ENCODE measurements at regions not wholly inside any gene's neighbourhood (a gene's known extent, or its start where the extent isn't known, plus 50 kb on each side); places are given as distances from the start of the nearest gene placed in this dataset.

DNA sequence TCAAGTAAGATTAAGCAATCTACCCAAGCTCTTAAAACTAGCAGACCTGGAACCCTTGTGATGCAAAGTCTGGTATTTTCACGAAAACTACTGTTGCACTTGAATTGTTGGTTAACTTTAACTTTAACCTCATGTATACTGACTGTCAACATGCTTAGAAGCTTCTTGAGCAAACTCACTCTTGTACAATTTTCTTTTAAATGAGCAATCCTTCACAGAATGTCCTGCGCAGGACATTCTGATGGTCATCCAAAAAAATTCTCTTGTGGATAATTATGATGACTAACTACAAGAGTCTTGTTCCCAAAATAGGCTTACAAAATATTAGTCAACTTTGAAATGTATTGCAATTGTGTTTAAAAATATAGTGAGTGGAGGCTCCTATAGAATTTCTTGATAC lies 54.0 kb upstream of the PDE3A start (continued):
- TF ChIP-seq, protein P1, sequence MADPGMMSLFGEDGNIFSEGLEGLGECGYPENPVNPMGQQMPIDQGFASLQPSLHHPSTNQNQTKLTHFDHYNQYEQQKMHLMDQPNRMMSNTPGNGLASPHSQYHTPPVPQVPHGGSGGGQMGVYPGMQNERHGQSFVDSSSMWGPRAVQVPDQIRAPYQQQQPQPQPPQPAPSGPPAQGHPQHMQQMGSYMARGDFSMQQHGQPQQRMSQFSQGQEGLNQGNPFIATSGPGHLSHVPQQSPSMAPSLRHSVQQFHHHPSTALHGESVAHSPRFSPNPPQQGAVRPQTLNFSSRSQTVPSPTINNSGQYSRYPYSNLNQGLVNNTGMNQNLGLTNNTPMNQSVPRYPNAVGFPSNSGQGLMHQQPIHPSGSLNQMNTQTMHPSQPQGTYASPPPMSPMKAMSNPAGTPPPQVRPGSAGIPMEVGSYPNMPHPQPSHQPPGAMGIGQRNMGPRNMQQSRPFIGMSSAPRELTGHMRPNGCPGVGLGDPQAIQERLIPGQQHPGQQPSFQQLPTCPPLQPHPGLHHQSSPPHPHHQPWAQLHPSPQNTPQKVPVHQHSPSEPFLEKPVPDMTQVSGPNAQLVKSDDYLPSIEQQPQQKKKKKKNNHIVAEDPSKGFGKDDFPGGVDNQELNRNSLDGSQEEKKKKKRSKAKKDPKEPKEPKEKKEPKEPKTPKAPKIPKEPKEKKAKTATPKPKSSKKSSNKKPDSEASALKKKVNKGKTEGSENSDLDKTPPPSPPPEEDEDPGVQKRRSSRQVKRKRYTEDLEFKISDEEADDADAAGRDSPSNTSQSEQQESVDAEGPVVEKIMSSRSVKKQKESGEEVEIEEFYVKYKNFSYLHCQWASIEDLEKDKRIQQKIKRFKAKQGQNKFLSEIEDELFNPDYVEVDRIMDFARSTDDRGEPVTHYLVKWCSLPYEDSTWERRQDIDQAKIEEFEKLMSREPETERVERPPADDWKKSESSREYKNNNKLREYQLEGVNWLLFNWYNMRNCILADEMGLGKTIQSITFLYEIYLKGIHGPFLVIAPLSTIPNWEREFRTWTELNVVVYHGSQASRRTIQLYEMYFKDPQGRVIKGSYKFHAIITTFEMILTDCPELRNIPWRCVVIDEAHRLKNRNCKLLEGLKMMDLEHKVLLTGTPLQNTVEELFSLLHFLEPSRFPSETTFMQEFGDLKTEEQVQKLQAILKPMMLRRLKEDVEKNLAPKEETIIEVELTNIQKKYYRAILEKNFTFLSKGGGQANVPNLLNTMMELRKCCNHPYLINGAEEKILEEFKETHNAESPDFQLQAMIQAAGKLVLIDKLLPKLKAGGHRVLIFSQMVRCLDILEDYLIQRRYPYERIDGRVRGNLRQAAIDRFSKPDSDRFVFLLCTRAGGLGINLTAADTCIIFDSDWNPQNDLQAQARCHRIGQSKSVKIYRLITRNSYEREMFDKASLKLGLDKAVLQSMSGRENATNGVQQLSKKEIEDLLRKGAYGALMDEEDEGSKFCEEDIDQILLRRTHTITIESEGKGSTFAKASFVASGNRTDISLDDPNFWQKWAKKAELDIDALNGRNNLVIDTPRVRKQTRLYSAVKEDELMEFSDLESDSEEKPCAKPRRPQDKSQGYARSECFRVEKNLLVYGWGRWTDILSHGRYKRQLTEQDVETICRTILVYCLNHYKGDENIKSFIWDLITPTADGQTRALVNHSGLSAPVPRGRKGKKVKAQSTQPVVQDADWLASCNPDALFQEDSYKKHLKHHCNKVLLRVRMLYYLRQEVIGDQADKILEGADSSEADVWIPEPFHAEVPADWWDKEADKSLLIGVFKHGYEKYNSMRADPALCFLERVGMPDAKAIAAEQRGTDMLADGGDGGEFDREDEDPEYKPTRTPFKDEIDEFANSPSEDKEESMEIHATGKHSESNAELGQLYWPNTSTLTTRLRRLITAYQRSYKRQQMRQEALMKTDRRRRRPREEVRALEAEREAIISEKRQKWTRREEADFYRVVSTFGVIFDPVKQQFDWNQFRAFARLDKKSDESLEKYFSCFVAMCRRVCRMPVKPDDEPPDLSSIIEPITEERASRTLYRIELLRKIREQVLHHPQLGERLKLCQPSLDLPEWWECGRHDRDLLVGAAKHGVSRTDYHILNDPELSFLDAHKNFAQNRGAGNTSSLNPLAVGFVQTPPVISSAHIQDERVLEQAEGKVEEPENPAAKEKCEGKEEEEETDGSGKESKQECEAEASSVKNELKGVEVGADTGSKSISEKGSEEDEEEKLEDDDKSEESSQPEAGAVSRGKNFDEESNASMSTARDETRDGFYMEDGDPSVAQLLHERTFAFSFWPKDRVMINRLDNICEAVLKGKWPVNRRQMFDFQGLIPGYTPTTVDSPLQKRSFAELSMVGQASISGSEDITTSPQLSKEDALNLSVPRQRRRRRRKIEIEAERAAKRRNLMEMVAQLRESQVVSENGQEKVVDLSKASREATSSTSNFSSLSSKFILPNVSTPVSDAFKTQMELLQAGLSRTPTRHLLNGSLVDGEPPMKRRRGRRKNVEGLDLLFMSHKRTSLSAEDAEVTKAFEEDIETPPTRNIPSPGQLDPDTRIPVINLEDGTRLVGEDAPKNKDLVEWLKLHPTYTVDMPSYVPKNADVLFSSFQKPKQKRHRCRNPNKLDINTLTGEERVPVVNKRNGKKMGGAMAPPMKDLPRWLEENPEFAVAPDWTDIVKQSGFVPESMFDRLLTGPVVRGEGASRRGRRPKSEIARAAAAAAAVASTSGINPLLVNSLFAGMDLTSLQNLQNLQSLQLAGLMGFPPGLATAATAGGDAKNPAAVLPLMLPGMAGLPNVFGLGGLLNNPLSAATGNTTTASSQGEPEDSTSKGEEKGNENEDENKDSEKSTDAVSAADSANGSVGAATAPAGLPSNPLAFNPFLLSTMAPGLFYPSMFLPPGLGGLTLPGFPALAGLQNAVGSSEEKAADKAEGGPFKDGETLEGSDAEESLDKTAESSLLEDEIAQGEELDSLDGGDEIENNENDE (IDR thresholded peaks at IDR 0.05; ENCODE audit: low read depth, low read length), result no peak
- TF ChIP-seq ELF1 (tag; IDR thresholded peaks at IDR 0.05), result no peak
- TF ChIP-seq HDAC3 (IDR thresholded peaks at IDR 0.05; ENCODE audit: borderline replicate concordance, partially characterized antibody), result no peak
- no peak for TF ChIP-seq ZNF165 (CRISPR knock-in tag; IDR thresholded peaks at IDR 0.05; ENCODE audit: borderline replicate concordance)

Measured in K562 (cell line).